AG04449 (cell line): ENCODE measurements at regions not wholly inside any gene's neighbourhood (a gene's known extent, or its start where the extent isn't known, plus 50 kb on each side); places are given as distances from the start of the nearest gene placed in this dataset.

ENCODE experiments used
- CTCF ChIA-PET: fragments of 350-600 bp; formaldehyde crosslinking; extraction: SDS; loops from one replicate; lab custom pipeline; 2021; ENCODE audit warnings: antibody characterized with exemption; lab: Yijun Ruan, JAX
- POLR2A ChIA-PET: fragments of 400-600, 350-600 bp; formaldehyde crosslinking; extraction: SDS; loops from one replicate; lab custom pipeline; 2020; ENCODE audit warnings: antibody characterized with exemption, inconsistent platforms; lab: Yijun Ruan, JAX
- DNase-seq: peaks from one replicate; pipeline ENCODE4 v3.0.0-alpha.2; 2010; ENCODE audit warnings: low read depth, low spot score
- H3K4me3 ChIP-seq: 2 replicates; pipeline ENCODE4 v1.5.1; 2011; ENCODE audit warnings: low read depth, mild to moderate bottlenecking, control low read depth, low read length
- TF ChIP-seq, protein P1 (sequence below): IDR thresholded peaks from one replicate; pipeline ENCODE4 v1.5.1; 2011; ENCODE audit warnings: mild to moderate bottlenecking, moderate library complexity, low read length, control low read depth, inconsistent platforms; ENCODE audit not compliant: insufficient read depth; ENCODE audit errors: missing control alignments

DNA sequence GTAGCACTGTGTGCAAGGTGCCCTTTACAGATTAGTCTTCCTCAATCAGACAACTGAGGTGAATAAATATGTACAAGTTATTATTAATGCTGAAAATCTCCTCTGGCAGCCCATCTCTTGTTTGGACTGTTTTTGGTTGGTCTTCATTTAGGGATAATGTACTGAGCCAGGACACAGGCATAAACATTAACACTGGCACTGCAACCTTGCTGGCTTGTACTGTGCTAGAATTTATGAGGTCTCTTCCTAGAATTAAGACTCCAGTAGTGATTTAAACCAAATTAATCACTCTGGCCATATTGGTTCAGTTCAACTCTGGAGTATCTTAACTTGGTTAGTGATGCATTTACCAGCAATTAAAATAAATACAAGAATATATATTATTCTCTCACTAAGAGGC lies 244.7 kb upstream of the GK2 start:
- POLR2A ChIA-PET, result no interaction called here
- CTCF ChIA-PET, result no interaction called here
- no peak overlapping the region for H3K4me3 ChIP-seq
- DNase-seq, result no peak
- TF ChIP-seq, protein P1, sequence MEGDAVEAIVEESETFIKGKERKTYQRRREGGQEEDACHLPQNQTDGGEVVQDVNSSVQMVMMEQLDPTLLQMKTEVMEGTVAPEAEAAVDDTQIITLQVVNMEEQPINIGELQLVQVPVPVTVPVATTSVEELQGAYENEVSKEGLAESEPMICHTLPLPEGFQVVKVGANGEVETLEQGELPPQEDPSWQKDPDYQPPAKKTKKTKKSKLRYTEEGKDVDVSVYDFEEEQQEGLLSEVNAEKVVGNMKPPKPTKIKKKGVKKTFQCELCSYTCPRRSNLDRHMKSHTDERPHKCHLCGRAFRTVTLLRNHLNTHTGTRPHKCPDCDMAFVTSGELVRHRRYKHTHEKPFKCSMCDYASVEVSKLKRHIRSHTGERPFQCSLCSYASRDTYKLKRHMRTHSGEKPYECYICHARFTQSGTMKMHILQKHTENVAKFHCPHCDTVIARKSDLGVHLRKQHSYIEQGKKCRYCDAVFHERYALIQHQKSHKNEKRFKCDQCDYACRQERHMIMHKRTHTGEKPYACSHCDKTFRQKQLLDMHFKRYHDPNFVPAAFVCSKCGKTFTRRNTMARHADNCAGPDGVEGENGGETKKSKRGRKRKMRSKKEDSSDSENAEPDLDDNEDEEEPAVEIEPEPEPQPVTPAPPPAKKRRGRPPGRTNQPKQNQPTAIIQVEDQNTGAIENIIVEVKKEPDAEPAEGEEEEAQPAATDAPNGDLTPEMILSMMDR, result no peak

DNA sequence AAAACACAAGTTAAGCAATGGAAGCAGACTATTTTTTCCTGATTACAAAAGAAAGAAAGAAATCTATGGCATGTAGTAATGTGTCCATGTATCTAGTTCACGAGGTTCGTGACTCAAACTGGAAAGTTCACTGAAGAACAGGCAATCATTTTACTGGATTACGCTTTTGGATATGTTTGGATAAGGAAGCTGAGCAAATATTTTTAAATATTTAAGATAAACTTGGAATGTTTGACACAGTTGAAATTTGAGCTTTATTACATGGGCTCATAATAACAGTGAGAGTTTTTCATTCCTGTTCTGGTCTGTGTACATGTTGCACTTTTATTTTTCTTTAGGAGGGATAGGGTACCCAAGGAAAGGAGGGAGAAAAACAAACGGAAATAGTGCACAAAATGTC lies 244.2 kb upstream of the GK2 start:
- DNase-seq, result peak; percentile 10
- H3K4me3 ChIP-seq, result no peak overlapping the region
- ChIA-PET CTCF (no interaction called here), POLR2A (no interaction called here)
- TF ChIP-seq, protein P1, result no peak

DNA sequence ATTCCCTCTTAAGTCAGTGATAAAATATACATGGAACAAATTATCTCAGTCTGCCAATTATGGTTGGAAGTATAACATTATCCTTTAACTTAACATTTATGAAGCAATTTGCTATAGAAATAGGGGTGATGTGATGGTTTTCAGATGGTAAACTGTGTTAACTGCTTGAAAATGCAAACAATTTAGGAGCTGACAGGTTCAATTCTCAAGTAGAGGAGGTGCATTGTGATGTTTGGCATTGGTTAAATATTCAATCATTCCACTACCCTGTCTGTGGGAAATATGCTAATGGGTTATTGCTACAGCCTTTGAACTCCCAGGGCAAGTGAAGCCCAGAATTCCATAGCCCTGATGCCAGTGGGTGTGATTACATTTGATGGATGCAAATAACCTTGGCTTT lies 243.4 kb upstream of the GK2 start:
- H3K4me3 ChIP-seq, result no peak overlapping the region
- ChIA-PET POLR2A (no interaction called here), CTCF (no interaction called here)
- TF ChIP-seq, protein P1, result no peak
- peak; percentile 2 for DNase-seq

DNA sequence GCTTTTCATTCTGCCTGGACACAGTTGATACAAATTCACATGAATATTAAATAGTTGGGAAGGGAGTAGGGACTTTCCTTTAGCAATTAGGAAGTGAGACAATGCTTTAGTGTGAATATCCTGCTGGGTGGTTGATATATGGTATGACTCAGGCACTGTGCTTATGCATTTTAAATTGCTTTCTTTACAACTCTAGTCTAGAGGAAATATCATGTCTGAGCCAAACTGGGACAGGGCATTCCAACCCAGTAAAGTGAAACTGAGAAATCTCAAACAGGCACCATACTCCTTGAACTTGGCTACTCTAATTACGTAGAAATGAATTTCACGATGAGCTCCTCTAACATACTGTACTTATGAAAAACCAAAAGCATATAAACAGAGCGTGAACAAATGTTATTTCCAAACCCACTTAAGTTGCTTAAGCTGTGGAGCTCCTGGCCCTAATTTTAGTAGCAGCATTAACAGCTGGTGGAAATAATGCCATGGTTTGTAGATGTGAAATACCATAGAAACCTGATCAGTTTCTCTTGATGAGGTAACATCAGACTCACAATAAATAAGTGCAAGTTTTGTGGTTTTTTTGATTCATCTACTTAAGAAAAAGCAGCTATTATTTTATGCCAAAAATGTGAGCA lies 242.9 kb upstream of the GK2 start:
- POLR2A ChIA-PET, result no interaction called here
- DNase-seq, result peak; percentile 10
- TF ChIP-seq, protein P1, result no peak
- H3K4me3 ChIP-seq, result no peak overlapping the region
- CTCF ChIA-PET, result no interaction called here

DNA sequence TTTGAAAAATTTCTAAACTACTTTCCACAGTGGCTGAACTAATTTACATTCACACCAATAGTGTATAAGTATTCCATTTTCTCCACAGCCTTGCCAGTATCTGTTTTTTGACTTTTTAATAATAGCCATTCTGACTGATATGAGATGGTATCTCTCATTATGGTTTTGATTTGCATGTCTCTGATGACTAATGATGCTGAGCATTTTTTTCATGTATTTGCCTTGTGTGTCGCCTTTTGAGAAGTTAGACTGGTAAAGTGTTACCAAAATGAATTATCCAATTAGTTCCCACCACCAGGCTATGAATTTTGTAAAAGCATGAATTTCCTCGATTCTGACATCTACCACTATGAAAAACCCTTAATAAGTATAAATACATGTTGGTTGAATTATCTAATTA lies 242.2 kb upstream of the GK2 start:
- CTCF ChIA-PET, result no interaction called here
- no peak for DNase-seq

DNA sequence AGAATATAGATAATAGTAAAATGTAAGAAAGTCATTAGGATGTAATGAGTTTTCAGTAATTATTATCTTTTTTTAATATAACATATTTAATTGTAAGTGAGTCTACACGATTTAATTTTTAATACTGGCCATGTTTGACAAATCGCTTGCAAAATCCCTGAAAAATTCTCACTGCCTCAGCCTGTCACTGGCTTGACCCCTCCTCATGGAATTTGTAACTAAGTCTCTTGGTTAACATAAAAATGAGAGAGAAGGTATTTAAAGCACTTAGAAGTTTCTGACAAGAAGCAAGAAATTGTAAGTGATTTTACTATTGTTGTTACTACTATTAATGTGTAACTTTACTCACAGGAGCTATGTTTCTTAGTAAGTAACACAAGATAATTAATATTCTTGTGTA lies 237.9 kb upstream of the GK2 start:
- CTCF ChIA-PET, result no interaction called here
- no peak for DNase-seq

More for the DNA sequence above, 242.2 kb upstream of the GK2 start:
- POLR2A ChIA-PET, result no interaction called here
- no peak overlapping the region for H3K4me3 ChIP-seq
- TF ChIP-seq, protein P1, result no peak

More for the DNA sequence above, 237.9 kb upstream of the GK2 start:
- POLR2A ChIA-PET, result no interaction called here
- H3K4me3 ChIP-seq, result no peak overlapping the region
- TF ChIP-seq, protein P1, result no peak
